HG03521 (cell line): ENCODE measurements at regions not wholly inside any gene's neighbourhood (a gene's known extent, or its start where the extent isn't known, plus 50 kb on each side); places are given as distances from the start of the nearest gene placed in this dataset.
"Not testable (repeated sequence)": the region's sequence is repeated elsewhere in the genome, so short reads cannot be mapped to it uniquely, and the experiment has no call there.

ENCODE experiments used
- ATAC-seq: cut with Tn5 transposase; IDR thresholded peaks from one replicate; pipeline ENCODE4 v1.9.1; 2021; ENCODE audit warnings: mild to moderate bottlenecking, moderate library complexity; ENCODE audit not compliant: unreplicated experiment

DNA sequence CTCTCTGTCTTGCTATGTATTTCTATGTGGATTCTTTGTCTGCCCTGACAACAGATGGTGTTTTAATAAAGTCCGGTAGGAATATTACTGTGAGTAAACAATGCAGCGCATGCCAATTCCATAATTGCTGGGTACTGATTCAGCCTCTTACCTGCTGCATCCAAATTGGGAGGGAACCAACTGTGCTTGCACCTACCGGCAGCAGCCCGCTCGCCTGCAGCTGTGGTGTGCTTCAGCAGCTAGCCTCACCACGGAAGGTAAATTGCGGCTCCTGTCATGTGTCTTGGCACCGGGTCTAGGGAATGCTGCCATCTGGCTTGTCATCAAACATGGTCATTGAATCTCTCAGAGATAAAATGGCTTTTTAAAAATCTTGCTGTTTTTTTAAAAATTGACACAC is 704.8 kb upstream of the SLC35B3 start:
- no peak for ATAC-seq

DNA sequence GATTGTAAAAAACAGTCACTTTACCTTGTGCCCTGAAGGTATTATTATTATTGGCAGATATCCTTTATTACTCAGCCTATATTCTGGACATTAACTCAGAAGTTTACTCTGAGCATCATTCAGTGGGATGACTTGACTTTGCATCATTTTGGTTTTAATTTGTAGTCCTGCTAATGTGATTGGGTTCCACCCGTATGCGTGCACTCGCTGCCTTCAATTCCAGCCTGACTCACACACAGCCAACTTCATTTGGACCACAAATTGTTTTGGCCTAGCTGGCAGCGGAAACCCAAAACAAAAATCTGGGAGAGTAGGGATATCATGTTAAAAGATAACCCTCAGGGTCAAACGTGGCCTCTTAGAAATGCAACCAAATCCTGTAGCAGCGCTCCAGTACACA is 704.4 kb upstream of the SLC35B3 start:
- no peak for ATAC-seq

DNA sequence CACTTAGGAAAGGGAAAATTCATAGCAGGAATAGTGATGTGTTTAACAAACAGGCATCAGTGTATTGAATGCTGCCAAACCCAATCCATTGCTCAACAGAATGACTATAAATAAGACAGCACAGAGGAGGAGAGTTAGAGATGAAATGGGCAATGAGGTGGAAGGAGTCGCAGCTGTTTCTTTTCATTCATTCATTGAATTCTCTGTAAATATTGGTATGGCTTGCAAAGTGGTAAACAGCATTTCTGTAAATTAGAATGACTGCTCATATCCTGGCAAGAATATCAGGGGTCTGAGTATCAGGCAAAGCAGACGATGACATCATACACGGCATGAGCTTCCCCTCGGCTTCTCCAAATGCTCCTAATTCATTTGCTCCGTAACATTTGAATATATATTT is 703.6 kb upstream of the SLC35B3 start:
- ATAC-seq: no peak

GRCh38 chr6:9136141-9136822 is 700.9 kb upstream of the SLC35B3 start:
- no peak for ATAC-seq

DNA sequence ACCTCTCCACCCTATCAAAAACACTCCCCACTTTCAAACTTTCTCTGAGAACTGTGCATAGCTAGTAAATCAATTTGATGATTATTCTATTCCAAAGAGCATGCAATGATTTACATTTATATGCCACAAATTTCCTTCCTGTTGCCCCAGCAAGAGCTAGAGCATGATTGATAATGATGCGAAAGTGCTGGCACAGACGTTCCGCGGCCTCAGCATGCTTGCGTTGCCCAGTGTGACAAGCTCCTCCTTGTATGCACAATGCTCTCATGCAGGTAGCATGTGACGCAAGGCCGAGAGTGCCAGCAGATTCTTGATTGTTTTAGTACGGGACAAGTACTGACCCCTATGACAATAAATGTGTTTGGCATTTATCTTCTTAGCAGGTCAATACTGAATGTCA is 696.3 kb upstream of the SLC35B3 start:
- ATAC-seq: no peak

DNA sequence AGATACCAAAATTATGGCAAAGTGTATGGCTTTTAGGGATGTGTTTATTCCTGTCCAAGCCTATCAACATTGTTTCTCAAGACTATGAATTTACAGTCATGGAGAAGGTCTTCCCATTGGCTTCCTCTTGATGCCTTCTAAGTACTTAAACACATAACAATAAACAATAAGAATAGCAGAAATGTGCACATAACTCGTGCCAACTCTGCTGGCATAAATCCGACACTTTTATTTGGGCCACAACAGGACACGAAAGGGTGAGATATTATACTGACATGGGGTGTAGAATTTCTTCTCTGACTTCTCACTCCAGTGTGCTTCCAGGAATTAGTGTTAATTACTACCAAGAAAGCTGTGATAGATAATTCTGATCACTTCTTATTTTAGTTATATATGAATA is 695.9 kb upstream of the SLC35B3 start:
- no peak for ATAC-seq

DNA sequence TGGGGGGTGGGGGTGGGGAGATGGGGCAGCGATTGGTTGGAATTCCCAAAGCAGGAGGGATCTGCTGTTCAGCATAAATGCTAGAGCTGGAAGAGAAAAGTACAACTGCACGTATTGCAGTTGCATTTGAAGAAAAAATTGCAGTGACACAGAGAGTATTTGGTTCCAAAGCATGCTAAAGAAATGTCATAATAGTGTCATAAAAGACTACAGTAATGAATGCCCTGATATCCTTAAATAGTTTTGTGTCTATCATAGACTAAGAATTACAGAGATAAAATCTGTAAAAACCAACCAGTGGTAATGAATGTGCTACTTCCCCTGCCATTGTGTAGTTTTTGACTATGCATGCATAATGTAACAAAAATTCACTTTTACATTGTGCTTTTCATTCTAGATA is 693.6 kb upstream of the SLC35B3 start:
- no peak for ATAC-seq

DNA sequence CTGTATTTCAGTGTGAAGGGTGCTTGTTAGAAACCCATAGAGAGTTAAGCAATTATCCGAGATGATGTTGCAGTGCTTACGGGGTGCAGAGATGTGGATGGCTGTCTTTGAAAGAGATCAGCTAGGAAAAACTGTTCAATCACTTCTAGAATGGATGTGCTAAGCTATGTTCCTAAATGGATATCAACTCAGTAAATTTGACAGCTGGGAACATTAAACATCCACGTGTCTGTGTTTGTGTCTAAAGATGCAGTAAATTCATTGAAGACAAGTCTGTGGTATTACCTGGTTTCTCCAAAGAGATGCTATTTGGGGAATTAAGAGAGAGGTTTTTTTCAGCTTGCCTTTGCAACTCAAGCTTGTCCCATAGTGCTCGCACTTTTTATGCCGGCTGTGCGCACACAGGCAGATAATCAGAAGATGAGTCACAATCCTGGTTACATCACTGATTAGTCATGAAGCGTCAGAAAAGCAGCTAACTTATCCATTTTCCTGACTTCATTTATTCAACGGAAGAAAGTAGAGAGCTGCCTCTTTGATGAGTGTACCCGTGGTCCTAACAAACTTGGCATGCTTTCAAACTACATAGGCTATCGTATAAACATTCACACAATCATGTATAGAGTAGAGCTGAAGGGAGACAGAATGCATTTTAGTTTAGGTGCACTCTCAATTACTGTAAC is 691.7 kb upstream of the SLC35B3 start:
- no peak for ATAC-seq

DNA sequence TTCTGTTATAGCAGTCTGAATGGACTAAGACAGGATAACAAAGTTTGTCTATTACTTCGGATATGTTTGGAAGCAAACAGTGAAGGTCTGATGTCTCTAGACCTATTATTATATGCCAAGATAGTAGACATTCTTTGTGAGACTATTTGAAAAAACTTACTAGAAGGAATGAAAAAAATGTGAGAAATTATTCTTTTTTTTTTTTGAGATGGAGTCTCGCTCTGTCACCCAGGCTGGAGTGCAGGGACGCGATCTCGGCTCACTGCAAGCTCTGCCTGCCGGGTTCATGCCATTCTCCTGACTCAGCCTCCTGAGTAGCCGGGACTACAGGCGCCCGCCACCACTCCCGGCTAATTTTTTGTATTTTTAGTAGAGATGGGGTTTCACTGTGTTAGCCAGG is 690.7 kb upstream of the SLC35B3 start:
- ATAC-seq: not testable (repeated sequence)

- ATAC-seq: no peak
These were observed 686.2 kb upstream of the SLC35B3 start for GRCh38 chr6:9121549-9121948.

DNA sequence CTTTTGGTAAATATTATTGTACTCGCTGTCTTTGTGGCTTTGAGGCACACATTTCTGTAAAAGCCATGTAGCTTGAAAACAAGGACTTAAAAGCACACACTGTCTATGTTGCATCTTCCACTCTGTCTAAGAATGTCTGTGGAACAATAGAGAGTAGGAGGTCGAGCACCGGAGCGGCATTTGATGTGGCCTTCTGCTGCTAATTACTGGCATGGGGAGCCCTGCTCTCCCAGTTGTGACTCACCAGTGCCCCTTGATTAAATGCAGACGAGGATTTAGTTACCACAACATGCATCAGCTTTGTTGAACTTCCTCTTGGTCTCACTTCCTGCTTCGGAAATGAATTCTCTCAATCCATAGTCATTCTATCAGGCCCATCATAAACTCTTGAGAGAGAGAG is 680.7 kb upstream of the SLC35B3 start:
- ATAC-seq: no peak

DNA sequence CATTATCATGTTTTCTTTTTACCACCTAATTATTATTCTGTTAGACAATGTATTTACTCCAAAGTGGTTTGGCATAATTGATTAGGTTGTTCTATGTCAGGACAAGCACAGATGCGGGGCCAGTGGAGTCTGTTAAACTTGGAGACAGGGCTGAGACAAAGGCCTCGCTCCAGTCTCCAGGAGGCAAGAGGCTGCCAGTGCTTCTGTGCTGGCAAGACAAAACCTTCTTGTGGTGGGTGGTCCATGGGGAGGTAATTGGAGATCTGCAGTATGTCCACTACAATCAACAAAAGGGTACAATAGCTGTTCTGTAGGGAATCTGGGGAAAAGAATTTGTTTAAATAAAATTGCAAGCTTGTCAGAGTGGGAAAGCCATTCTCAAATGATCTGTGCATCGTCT is 677.2 kb upstream of the SLC35B3 start:
- no peak for ATAC-seq

DNA sequence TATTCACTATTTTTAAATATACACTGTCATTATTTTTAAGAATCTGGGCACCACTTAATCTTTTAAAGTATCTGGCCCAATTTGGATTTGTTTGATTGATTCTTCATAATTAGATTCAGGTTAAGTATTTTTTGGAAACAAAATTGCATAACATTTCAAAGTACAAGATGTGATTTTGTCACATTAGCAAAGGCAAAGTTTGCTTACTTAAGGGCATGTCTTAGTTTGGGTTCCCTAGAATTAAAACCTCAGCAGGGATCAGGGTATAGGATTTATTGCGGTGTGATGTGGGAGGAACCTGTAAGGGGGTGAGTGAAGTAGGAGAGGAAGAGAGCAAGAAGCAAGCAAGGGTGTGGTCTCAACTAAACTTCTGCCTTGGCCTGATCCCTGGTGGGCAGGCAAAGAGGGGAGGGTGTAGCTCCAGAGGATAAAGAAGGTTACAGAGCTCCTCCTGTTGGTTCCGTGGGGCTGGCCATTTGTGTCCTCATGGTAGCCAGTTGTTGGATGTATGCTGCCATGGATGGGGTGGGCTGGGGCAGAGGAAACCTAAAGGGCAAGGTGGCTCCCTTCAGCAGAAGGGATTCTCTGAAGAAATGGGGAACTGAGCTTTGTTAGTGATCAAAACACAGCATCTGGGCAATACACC is 668.7 kb upstream of the SLC35B3 start:
- no peak for ATAC-seq

- ATAC-seq: no peak
These were observed 666.6 kb upstream of the SLC35B3 start for GRCh38 chr6:9101920-9102319.

DNA sequence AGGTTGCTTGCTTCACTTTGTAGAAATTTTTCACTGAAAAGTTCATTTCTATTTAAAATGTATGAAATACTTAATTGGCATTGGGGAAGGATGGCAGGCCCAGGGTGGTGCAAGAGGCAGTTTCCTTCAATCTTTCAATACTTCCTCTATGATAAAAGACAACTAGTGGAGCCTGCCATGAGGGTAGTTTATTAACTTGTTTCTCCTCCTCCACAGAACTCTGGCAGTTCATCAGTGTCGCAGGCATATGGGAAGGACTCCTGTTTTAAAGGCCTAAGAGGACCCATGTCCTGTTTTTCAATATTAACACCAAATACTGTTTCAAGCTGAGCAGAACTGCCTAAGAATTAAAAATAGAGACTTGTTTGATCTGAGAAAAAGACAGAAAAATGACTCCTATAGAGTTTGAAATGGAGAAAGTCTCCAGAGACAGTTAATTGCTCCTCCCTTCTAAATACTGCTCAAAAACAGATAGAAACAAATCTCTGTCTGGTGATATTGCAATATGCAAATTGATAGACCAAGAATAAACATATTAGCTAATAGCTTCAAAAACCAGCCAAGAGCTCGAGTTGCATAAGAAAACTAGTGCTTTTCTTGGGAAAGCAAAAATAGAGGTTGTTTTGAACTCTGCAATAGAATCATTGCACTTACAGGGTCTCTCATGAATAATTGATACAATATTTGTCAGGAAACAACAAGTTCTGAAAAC is 665.7 kb upstream of the SLC35B3 start:
- no peak for ATAC-seq

DNA sequence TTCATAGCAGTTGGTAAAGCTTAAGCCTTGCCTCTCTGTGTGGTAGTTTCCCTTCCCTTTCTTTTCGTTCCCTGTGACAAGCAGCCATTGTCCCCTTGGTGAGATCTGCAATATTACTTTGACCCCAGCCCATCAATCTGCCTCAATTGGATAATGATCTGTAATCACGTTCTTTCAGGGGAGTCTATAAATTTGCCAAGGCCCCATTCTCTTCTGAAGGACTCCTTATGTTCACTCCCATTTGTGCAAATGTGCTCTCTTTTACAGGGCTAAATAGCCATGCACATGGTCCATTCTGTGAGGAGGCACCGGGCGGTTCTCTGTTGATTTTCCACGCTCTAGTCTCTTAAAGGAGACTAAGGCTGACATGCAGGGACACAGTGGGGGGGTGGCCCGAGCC is 660.4 kb upstream of the SLC35B3 start:
- ATAC-seq: no peak

DNA sequence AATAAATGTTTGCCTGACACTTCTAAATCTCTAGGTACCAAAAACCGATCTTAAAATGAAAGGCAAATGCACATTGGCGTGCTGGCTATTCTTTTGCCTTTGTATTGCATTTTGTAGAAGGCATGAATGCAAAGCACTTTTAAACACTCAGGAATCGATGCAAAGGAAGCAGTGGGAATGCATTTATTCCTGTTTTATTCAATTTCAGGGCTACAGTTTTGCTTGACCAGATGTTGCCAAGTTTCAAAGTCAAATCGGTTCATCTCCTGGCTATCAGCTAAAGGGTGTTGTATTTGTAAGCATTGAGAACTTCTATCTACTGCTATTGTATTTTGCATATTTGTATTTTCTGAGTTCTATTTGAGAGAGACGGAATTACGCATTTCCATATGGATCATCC is 659.8 kb upstream of the SLC35B3 start:
- no peak for ATAC-seq

DNA sequence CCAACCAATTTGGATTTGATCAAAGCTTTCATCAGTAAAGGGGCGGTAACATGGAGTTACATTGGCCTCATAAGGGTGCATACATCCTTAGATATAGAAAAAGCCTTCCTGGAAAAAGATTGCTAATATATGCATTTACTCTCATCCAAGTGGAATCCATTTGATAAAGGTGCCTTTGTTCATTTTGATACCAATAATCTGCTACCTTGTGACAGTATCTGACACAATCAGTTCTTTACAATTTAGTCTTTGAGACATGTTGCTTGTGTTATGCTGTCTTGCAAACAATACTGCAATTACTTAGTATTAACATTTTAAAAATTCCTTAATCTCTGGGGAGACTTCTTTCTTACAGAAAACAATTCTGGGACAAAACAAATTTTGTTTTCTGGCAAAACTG is 654.4 kb upstream of the SLC35B3 start:
- ATAC-seq: no peak

- ATAC-seq: no peak
These were observed 652.1 kb upstream of the SLC35B3 start for GRCh38 chr6:9087470-9087869.

- no peak for ATAC-seq
These were observed 651.0 kb upstream of the SLC35B3 start for GRCh38 chr6:9086331-9086730.

DNA sequence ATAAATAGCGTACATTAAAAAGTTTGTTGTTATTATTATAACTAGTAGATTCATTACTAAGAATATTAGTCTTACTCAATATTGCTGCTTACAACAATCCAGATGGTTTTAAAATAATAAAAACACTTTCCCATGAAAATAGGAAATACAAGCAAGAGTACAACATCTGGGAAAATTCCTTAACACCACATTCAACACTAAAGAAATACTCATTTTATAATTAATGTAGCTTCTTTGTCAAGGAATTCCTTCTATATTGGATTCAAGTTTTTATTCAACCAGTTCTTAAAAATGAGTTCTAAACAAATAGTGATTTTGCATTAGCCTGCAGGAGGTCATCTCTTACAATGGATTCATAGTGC is 650.3 kb upstream of the SLC35B3 start:
- ATAC-seq: no peak
